Effector memory CD4-positive, alpha-beta T cell (primary cell): ENCODE measurements at regions not wholly inside any gene's neighbourhood (a gene's known extent, or its start where the extent isn't known, plus 50 kb on each side); places are given as distances from the start of the nearest gene placed in this dataset.
"Not testable (repeated sequence)": the region's sequence is repeated elsewhere in the genome, so short reads cannot be mapped to it uniquely, and the experiment has no call there.

ENCODE experiments used
- DNase-seq, 3 donors: peaks; one replicate each; pipeline ENCODE4 v3.0.0-alpha.2; 2020
- H3K27ac ChIP-seq: 2 replicates; pipeline ENCODE4 v1.7.0; 2013; ENCODE audit warnings: mild to moderate bottlenecking, low read length, moderate library complexity; ENCODE audit not compliant: insufficient read depth, poor library complexity, severe bottlenecking
- H3K27me3 ChIP-seq: replicated peaks from 2 replicates; pipeline ENCODE4 v1.7.0; 2013; ENCODE audit warnings: mild to moderate bottlenecking, low read length; ENCODE audit not compliant: insufficient read depth, control insufficient read depth, poor library complexity, severe bottlenecking
- H3K36me3 ChIP-seq: 2 replicates; pipeline ENCODE4 v1.7.0; 2013; ENCODE audit warnings: mild to moderate bottlenecking, low read length, moderate library complexity; ENCODE audit not compliant: control insufficient read depth, insufficient read depth
- H3K4me1 ChIP-seq: 2 replicates; pipeline ENCODE4 v1.7.0; 2013; ENCODE audit warnings: low read length, mild to moderate bottlenecking; ENCODE audit not compliant: control insufficient read depth, insufficient read depth, poor library complexity, severe bottlenecking
- H3K4me3 ChIP-seq: 2 replicates; pipeline ENCODE4 v1.7.0; 2013; ENCODE audit warnings: low read length, low read depth, mild to moderate bottlenecking; ENCODE audit not compliant: insufficient read depth, poor library complexity, severe bottlenecking
- H3K9me3 ChIP-seq: 2 replicates; pipeline ENCODE4 v1.7.0; 2013; ENCODE audit warnings: mild to moderate bottlenecking, low read length, moderate library complexity; ENCODE audit not compliant: control insufficient read depth

DNA sequence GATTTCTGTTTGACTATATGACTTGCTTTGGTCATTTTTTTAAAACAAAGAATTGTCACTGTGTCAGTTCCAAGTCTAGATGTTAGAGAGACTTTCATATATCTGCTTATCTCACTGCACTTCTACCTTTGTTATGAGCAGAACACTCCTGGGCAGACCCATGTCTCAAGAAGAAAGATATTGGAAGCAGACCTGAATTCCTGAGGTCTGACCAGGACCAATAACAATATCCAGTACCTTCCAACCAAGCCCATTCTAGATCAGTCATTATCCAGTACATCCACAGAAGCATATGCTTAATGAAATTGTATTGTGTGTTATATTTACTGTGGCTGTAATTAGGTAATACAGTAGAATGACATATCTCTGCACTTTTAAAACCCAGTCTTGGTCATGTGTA, 811.3 kb upstream of the GBE1 start:
- H3K27ac ChIP-seq = no peak overlapping the region
- H3K36me3 ChIP-seq = no peaks in the 10 kb centered on the region
- no peak overlapping the region for H3K4me3 ChIP-seq
- H3K4me1 ChIP-seq = no peaks in the 10 kb centered on the region
- DNase-seq = no peak
- H3K27me3 ChIP-seq = no peaks in the 10 kb centered on the region
- no peaks in the 10 kb centered on the region for H3K9me3 ChIP-seq

- Histone ChIP-seq H3K4me3 (no peak overlapping the region), H3K27ac (no peak overlapping the region), H3K9me3 (no peaks in the 10 kb centered on the region), H3K4me1 (no peaks in the 10 kb centered on the region), H3K36me3 (no peaks in the 10 kb centered on the region), H3K27me3 (no peaks in the 10 kb centered on the region)
- DNase-seq = no peak
Observed at GRCh38 chr3:82568776-82569338, 807.4 kb upstream of the GBE1 start.

DNA sequence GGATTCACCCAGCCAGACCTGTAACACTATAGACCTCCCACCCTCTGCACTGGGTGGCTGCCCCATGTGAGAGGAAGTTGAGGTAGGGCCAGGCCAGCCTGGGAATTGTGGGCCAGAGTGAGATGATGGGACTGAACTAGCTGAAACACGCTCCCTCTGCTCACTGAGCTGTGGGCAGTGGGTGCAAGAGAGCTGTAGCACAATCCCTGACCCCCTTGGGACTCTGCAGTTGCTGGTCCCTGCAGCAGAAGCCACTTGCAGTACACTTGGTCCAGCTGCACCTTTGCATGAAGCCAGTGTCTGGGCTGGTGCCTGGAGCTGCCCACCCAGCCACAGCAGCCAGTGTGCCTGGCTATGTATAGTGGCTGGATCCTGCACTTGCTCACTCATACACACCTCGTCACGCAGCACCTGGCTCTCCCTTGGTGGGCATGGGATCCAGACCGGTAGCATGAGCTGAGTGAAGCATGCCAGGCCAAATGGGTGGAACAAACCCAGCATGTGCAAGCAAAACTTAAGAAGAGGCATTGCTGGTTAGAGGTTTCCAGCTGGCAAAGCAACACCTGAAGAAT, 805.7 kb upstream of the GBE1 start:
- no peaks in the 10 kb centered on the region for H3K9me3 ChIP-seq
- no peaks in the 10 kb centered on the region for H3K36me3 ChIP-seq
- no peak overlapping the region for H3K27ac ChIP-seq
- H3K4me3 ChIP-seq = no peak overlapping the region
- H3K4me1 ChIP-seq = no peaks in the 10 kb centered on the region
- no peak for DNase-seq
- H3K27me3 ChIP-seq = no peaks in the 10 kb centered on the region

DNA sequence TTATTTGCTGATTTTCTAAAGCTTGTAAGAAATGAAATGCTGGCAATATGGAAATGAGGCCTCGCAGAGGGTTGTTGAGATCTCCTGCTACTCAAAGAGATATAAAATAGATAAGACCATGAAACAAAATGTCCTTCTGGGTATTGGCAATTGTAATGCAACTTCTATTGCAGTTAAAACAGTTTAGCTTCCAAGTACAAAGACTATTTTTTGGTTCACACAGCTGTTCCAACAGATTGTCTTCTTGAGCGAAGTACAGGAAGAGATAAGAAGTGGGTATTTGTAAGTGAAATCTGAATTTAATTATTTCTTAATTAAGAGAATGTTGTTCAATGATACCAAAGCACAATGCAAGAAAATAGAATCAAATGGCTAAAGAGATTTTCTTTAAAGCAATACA, 801.5 kb upstream of the GBE1 start:
- DNase-seq = no peak
- no peaks in the 10 kb centered on the region for H3K4me1 ChIP-seq
- H3K27me3 ChIP-seq = no peaks in the 10 kb centered on the region
- H3K36me3 ChIP-seq = no peaks in the 10 kb centered on the region
- no peaks in the 10 kb centered on the region for H3K9me3 ChIP-seq
- no peak overlapping the region for H3K4me3 ChIP-seq
- H3K27ac ChIP-seq = no peak overlapping the region

DNA sequence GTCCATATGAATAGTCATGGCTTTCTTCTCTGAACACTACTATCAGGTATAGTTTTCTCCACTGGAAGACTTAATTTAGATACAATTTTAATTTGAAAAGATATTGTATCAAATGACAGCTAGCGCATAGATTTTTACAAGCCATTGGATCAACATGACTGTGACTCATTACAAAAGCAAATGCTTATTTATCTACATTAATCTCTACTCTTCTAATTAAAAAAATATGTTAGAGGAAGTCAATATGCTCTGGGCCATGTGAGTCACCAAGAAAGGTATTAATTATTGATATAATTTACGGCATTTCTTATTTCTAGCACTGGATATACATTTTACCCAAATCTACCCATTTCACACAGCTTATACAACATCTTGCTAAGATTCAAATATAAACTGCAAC, 800.3 kb upstream of the GBE1 start:
- Histone ChIP-seq H3K4me3 (no peak overlapping the region), H3K27ac (no peak overlapping the region), H3K9me3 (no peaks in the 10 kb centered on the region), H3K27me3 (no peaks in the 10 kb centered on the region), H3K4me1 (no peaks in the 10 kb centered on the region), H3K36me3 (no peaks in the 10 kb centered on the region)
- DNase-seq = no peak

- Histone ChIP-seq H3K4me1 (no peaks in the 10 kb centered on the region), H3K9me3 (no peaks in the 10 kb centered on the region), H3K27ac (no peak overlapping the region), H3K27me3 (no peaks in the 10 kb centered on the region), H3K36me3 (no peaks in the 10 kb centered on the region), H3K4me3 (no peak overlapping the region)
- DNase-seq = no peak
Observed at GRCh38 chr3:82558081-82558480, 796.6 kb upstream of the GBE1 start.

- DNase-seq = no peak
Observed at GRCh38 chr3:82556113-82556512, 794.7 kb upstream of the GBE1 start.

GRCh38 chr3:82542556-82542955, 781.1 kb upstream of the GBE1 start:
- not testable (repeated sequence) for H3K36me3 ChIP-seq, DNase-seq, H3K27me3 ChIP-seq

More at GRCh38 chr3:82556113-82556512, 794.7 kb upstream of the GBE1 start:
- no peaks in the 10 kb centered on the region for H3K36me3 ChIP-seq
- H3K9me3 ChIP-seq = no peaks in the 10 kb centered on the region
- no peak overlapping the region for H3K27ac ChIP-seq
- H3K4me3 ChIP-seq = no peak overlapping the region
- no peaks in the 10 kb centered on the region for H3K27me3 ChIP-seq
- H3K4me1 ChIP-seq = no peaks in the 10 kb centered on the region

GRCh38 chr3:82521657-82522056, 760.2 kb upstream of the GBE1 start:
- no peak overlapping the region for H3K4me3 ChIP-seq
- DNase-seq = no peak

More at GRCh38 chr3:82542556-82542955, 781.1 kb upstream of the GBE1 start:
- not testable (repeated sequence) for H3K9me3 ChIP-seq, H3K4me3 ChIP-seq, H3K4me1 ChIP-seq, H3K27ac ChIP-seq

DNA sequence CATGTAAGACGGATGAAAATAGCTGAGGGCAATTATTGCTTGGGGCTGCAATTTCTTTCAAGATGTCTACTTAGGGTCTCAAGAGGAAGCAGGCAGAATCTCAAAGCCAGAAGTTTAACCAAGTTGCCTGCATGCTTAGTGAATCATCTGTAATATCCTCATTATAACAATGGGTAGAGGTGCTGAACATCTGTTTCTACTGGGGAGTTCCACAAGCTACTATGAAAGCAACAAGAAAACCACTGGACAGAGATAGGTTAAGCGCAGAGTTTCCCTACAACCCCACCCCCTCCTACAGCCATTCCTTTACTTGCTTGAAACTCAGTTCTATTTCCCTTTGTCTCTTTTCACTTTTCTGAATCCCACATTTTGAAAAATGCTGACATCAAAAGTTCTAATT, 759.4 kb upstream of the GBE1 start:
- no peaks in the 10 kb centered on the region for H3K27me3 ChIP-seq

More at GRCh38 chr3:82521657-82522056, 760.2 kb upstream of the GBE1 start:
- no peaks in the 10 kb centered on the region for H3K27me3 ChIP-seq
- no peaks in the 10 kb centered on the region for H3K4me1 ChIP-seq
- no peaks in the 10 kb centered on the region for H3K9me3 ChIP-seq
- no peaks in the 10 kb centered on the region for H3K36me3 ChIP-seq
- no peak overlapping the region for H3K27ac ChIP-seq

More for the DNA sequence above, 759.4 kb upstream of the GBE1 start:
- Histone ChIP-seq H3K36me3 (no peaks in the 10 kb centered on the region), H3K27ac (no peak overlapping the region), H3K4me3 (no peak overlapping the region), H3K9me3 (no peaks in the 10 kb centered on the region), H3K4me1 (no peaks in the 10 kb centered on the region)
- DNase-seq = no peak
